SK-N-MC (cell line): ENCODE measurements at regions not wholly inside any gene's neighbourhood (a gene's known extent, or its start where the extent isn't known, plus 50 kb on each side); places are given as distances from the start of the nearest gene placed in this dataset.

Source experiments
- EZH2 ChIP-seq: fragments of 200-600 bp; sonication (generic); IDR thresholded peaks from one replicate; pipeline ENCODE4 v1.6.1; 2017; ENCODE audit warnings: antibody characterized with exemption
- POLR2AphosphoS5 ChIP-seq: IDR thresholded peaks from 2 replicates; pipeline ENCODE4 v1.6.1; 2012; ENCODE audit warnings: mild to moderate bottlenecking, low read depth, low read length, borderline replicate concordance

DNA sequence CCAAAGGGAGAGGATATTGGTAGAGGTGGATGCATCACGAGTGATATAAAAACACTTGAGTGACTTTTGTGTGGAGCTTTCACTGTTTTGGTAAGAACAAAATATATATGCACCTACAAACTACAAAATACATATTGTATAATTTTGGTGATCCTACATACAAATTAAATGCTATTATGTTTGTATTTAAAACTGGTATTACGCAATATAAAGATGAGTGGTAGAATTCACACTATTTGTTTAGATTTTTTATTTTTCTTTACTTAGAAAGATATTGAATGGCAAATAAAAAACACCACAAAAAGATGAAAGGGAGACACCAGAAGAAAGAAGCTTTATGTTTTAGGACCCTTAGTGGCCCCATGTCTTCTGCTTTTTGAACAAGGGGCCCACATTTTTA, 770.7 kb upstream of the ID2 start:
- TF ChIP-seq POLR2AphosphoS5: no peak
- no peak for TF ChIP-seq EZH2
